Fibroblast of pulmonary artery (primary cell): ENCODE measurements at regions not wholly inside any gene's neighbourhood (a gene's known extent, or its start where the extent isn't known, plus 50 kb on each side); places are given as distances from the start of the nearest gene placed in this dataset.

Source experiments
- DNase-seq: peaks from one replicate; pipeline ENCODE4 v3.0.0-alpha.2; 2010; ENCODE audit warnings: low read depth
- H3K4me3 ChIP-seq: replicated peaks from 2 replicates; pipeline ENCODE4 v1.5.1; 2011; ENCODE audit warnings: low read depth, mild to moderate bottlenecking, control low read depth, low read length, moderate library complexity
- CTCF ChIP-seq: IDR thresholded peaks from 2 replicates; pipeline ENCODE4 v1.5.1; 2011; ENCODE audit warnings: mild to moderate bottlenecking, control low read depth, low read length, inconsistent platforms; ENCODE audit errors: missing control alignments

GRCh38 chr9:85347541-85347940 lies 394.2 kb downstream of the AGTPBP1 start:
- no peak for DNase-seq
- TF ChIP-seq CTCF: no peak
- H3K4me3 ChIP-seq: no peak overlapping the region

- TF ChIP-seq CTCF: no peak
- no peak overlapping the region for H3K4me3 ChIP-seq
- DNase-seq: no peak
Measured at GRCh38 chr9:85344901-85345300, 396.9 kb downstream of the AGTPBP1 start.

- TF ChIP-seq CTCF: no peak
- no peak overlapping the region for H3K4me3 ChIP-seq
- no peak for DNase-seq
Measured at GRCh38 chr9:85339338-85339737, 402.4 kb downstream of the AGTPBP1 start.

GRCh38 chr9:85334228-85334627 lies 407.5 kb downstream of the AGTPBP1 start:
- no peak for TF ChIP-seq CTCF
- H3K4me3 ChIP-seq: no peak overlapping the region

GRCh38 chr9:85332487-85332886 lies 409.3 kb downstream of the AGTPBP1 start:
- no peak for TF ChIP-seq CTCF
- DNase-seq: no peak
- H3K4me3 ChIP-seq: no peak overlapping the region

More at GRCh38 chr9:85334228-85334627, 407.5 kb downstream of the AGTPBP1 start:
- DNase-seq: no peak

- DNase-seq: no peak
- H3K4me3 ChIP-seq: no peak overlapping the region
- no peak for TF ChIP-seq CTCF
Measured at GRCh38 chr9:85331626-85332025, 410.1 kb downstream of the AGTPBP1 start.

- no peak for TF ChIP-seq CTCF
- DNase-seq: no peak
- H3K4me3 ChIP-seq: no peak overlapping the region
Measured at GRCh38 chr9:85322592-85322991, 419.2 kb downstream of the AGTPBP1 start.
